ENCODE measurements at regions not wholly inside any gene's neighbourhood (a gene's known extent, or its start where the extent isn't known, plus 50 kb on each side); places are given as distances from the start of the nearest gene placed in this dataset.
"Not testable (repeated sequence)": the region's sequence is repeated elsewhere in the genome, so short reads cannot be mapped to it uniquely, and the experiment has no call there.

- no peak for DNase-seq
Measured at GRCh38 chr2:45102579-45103117, 93.4 kb upstream of the SIX2 start.

GRCh38 chr2:45102141-45102540 lies 92.9 kb upstream of the SIX2 start:
- DNase-seq: no peak

GRCh38 chr2:45096996-45097395 lies 87.7 kb upstream of the SIX2 start:
- DNase-seq: no peak

GRCh38 chr2:45096038-45096437 lies 86.8 kb upstream of the SIX2 start:
- not testable (repeated sequence) for DNase-seq

GRCh38 chr2:45093663-45094062 lies 84.4 kb upstream of the SIX2 start:
- DNase-seq: no peak

GRCh38 chr2:45093181-45093580 lies 83.9 kb upstream of the SIX2 start:
- no peak for DNase-seq

GRCh38 chr2:45089554-45090261 lies 80.5 kb upstream of the SIX2 start:
- no peak for DNase-seq

GRCh38 chr2:45085487-45085886 lies 76.2 kb upstream of the SIX2 start:
- DNase-seq: no peak

GRCh38 chr2:45084361-45085020 lies 75.2 kb upstream of the SIX2 start:
- DNase-seq: no peak

- no peak for DNase-seq
Measured at GRCh38 chr2:45083175-45083574, 73.9 kb upstream of the SIX2 start.

- DNase-seq: no peak
Measured at GRCh38 chr2:45074713-45075112, 65.5 kb upstream of the SIX2 start.

- no peak for DNase-seq
Measured at GRCh38 chr2:45072862-45073237, 63.6 kb upstream of the SIX2 start.

- no peak for DNase-seq
Measured at GRCh38 chr2:45072064-45072861, 63.0 kb upstream of the SIX2 start.

GRCh38 chr2:45070113-45070652 lies 60.9 kb upstream of the SIX2 start:
- no peak for DNase-seq

GRCh38 chr2:45069684-45070083 lies 60.4 kb upstream of the SIX2 start:
- DNase-seq: no peak

- no peak for DNase-seq
Measured at GRCh38 chr2:45068571-45069140, 59.4 kb upstream of the SIX2 start.

GRCh38 chr2:45067859-45068570 lies 58.8 kb upstream of the SIX2 start:
- DNase-seq: no peak
